Smooth muscle cell (in vitro differentiated cells): ENCODE measurements at regions not wholly inside any gene's neighbourhood (a gene's known extent, or its start where the extent isn't known, plus 50 kb on each side); places are given as distances from the start of the nearest gene placed in this dataset.

Experiments
- DNase-seq: peaks from one replicate; lab custom pipeline; 2025; ENCODE audit not compliant: unreplicated experiment; lab: John Stamatoyannopoulos, UW
- H2AFZ ChIP-seq: fragments of 200-600 bp; sonication (generic); 2 replicates; pipeline ENCODE4 v1.6.0; 2016; ENCODE audit warnings: antibody characterized with exemption, low read depth, mild to moderate bottlenecking
- H3F3A ChIP-seq: fragments of 200-600 bp; sonication (generic); 2 replicates; pipeline ENCODE4 v1.6.0; 2017; ENCODE audit warnings: antibody characterized with exemption, low read depth
- H3K27ac ChIP-seq: fragments of 200-600 bp; sonication (generic); 2 replicates; pipeline ENCODE4 v1.5.1; 2016; ENCODE audit warnings: low read depth, mild to moderate bottlenecking
- H3K27me3 ChIP-seq: fragments of 200-600 bp; sonication (generic); 2 replicates; pipeline ENCODE4 v1.6.1; 2016; ENCODE audit warnings: low read depth, mild to moderate bottlenecking
- H3K36me3 ChIP-seq: fragments of 200-600 bp; sonication (generic); 2 replicates; pipeline ENCODE4 v1.5.1; 2016; ENCODE audit warnings: low read depth
- H3K4me1 ChIP-seq: fragments of 200-600 bp; sonication (generic); 2 replicates; pipeline ENCODE4 v1.5.1; 2016; ENCODE audit warnings: low read depth
- H3K4me2 ChIP-seq: fragments of 200-600 bp; sonication (generic); 2 replicates; pipeline ENCODE4 v1.6.0; 2016; ENCODE audit warnings: mild to moderate bottlenecking
- H3K4me3 ChIP-seq: fragments of 200-600 bp; sonication (generic); 2 replicates; pipeline ENCODE4 v1.5.1; 2016; ENCODE audit warnings: mild to moderate bottlenecking
- H3K79me2 ChIP-seq: fragments of 200-600 bp; sonication (generic); 2 replicates; pipeline ENCODE4 v1.6.0; 2016; ENCODE audit warnings: low read depth, mild to moderate bottlenecking
- H3K9ac ChIP-seq: fragments of 200-600 bp; sonication (generic); 2 replicates; pipeline ENCODE4 v1.6.0; 2016; ENCODE audit warnings: low read depth
- H3K9me3 ChIP-seq: fragments of 200-600 bp; sonication (generic); replicated peaks from 2 replicates; pipeline ENCODE4 v1.5.1; 2016; ENCODE audit warnings: low read depth
- H4K20me1 ChIP-seq: fragments of 200-600 bp; sonication (generic); 2 replicates; pipeline ENCODE4 v1.6.0; 2016; ENCODE audit warnings: low read depth
- CTCF ChIP-seq: fragments of 200-600 bp; sonication (generic); IDR thresholded peaks from 2 replicates; pipeline ENCODE4 v1.5.1; 2017; ENCODE audit warnings: borderline replicate concordance, mild to moderate bottlenecking, antibody characterized with exemption; ENCODE audit not compliant: insufficient read depth, poor library complexity, severe bottlenecking
- WGBS: methylation state at CpG from one replicate; pipeline ENCODE4 v1.1.7; 2016; ENCODE audit warnings: low lambda C conversion rate; 5-methylcytosine and 5-hydroxymethylcytosine counted together

GRCh38 chr15:25184356-25185155, 229.8 kb downstream of the SNRPN start:
- 81% methylated on average over 12 of the region's 12 CpGs for WGBS
- Histone ChIP-seq H3K79me2 (no peaks in the 10 kb centered on the region), H4K20me1 (no peaks in the 10 kb centered on the region), H3F3A (no peaks in the 10 kb centered on the region), H3K27me3 (no peaks in the 10 kb centered on the region), H3K4me2 (no peak overlapping the region), H3K27ac (no peak overlapping the region), H3K36me3 (no peaks in the 10 kb centered on the region), H3K4me1 (no peaks in the 10 kb centered on the region), H3K4me3 (no peak overlapping the region), H2AFZ (no peak overlapping the region), H3K9me3 (no peaks in the 10 kb centered on the region), H3K9ac (no peak overlapping the region)
- no peak for TF ChIP-seq CTCF
- DNase-seq: no peak

GRCh38 chr15:25185156-25185710, 230.4 kb downstream of the SNRPN start:
- H3K27ac ChIP-seq: no peak overlapping the region
- H3K27me3 ChIP-seq: no peaks in the 10 kb centered on the region
- H3K4me2 ChIP-seq: no peak overlapping the region
- H3F3A ChIP-seq: no peaks in the 10 kb centered on the region
- H3K79me2 ChIP-seq: no peaks in the 10 kb centered on the region
- no peak for TF ChIP-seq CTCF
- no peaks in the 10 kb centered on the region for H3K9me3 ChIP-seq
- no peak overlapping the region for H2AFZ ChIP-seq
- H4K20me1 ChIP-seq: no peaks in the 10 kb centered on the region
- H3K4me1 ChIP-seq: no peaks in the 10 kb centered on the region
- no peak overlapping the region for H3K4me3 ChIP-seq
- H3K9ac ChIP-seq: no peak overlapping the region
- 85% methylated on average over 15 of the region's 15 CpGs for WGBS
- H3K36me3 ChIP-seq: no peaks in the 10 kb centered on the region
- DNase-seq: no peak

- no peaks in the 10 kb centered on the region for H3F3A ChIP-seq
- H3K36me3 ChIP-seq: no peaks in the 10 kb centered on the region
- TF ChIP-seq CTCF: no peak
- 79% methylated on average over 6 of the region's 6 CpGs for WGBS
- H3K27me3 ChIP-seq: no peaks in the 10 kb centered on the region
- H3K9ac ChIP-seq: no peak overlapping the region
- no peak overlapping the region for H3K4me2 ChIP-seq
- no peak overlapping the region for H3K27ac ChIP-seq
- no peaks in the 10 kb centered on the region for H3K79me2 ChIP-seq
- H3K4me3 ChIP-seq: no peak overlapping the region
- no peaks in the 10 kb centered on the region for H3K9me3 ChIP-seq
- H3K4me1 ChIP-seq: no peaks in the 10 kb centered on the region
- H4K20me1 ChIP-seq: no peaks in the 10 kb centered on the region
- DNase-seq: no peak
- no peak overlapping the region for H2AFZ ChIP-seq
Observed at GRCh38 chr15:25185791-25186190, 231.0 kb downstream of the SNRPN start.

GRCh38 chr15:25186411-25186810, 231.6 kb downstream of the SNRPN start:
- TF ChIP-seq CTCF: no peak
- H3F3A ChIP-seq: no peaks in the 10 kb centered on the region
- WGBS: 82% methylated on average over 9 of the region's 9 CpGs
- H2AFZ ChIP-seq: no peak overlapping the region
- no peak overlapping the region for H3K27ac ChIP-seq
- H4K20me1 ChIP-seq: no peaks in the 10 kb centered on the region
- H3K4me3 ChIP-seq: no peak overlapping the region
- no peaks in the 10 kb centered on the region for H3K4me1 ChIP-seq
- no peaks in the 10 kb centered on the region for H3K79me2 ChIP-seq
- no peak overlapping the region for H3K4me2 ChIP-seq
- no peaks in the 10 kb centered on the region for H3K9me3 ChIP-seq
- no peak for DNase-seq
- H3K9ac ChIP-seq: no peak overlapping the region
- no peaks in the 10 kb centered on the region for H3K27me3 ChIP-seq
- H3K36me3 ChIP-seq: no peaks in the 10 kb centered on the region
